GM19043 (cell line): ENCODE measurements at regions not wholly inside any gene's neighbourhood (a gene's known extent, or its start where the extent isn't known, plus 50 kb on each side); places are given as distances from the start of the nearest gene placed in this dataset.

Experiments
- ATAC-seq: cut with Tn5 transposase; IDR thresholded peaks from one replicate; pipeline ENCODE4 v1.9.1; 2021; ENCODE audit warnings: low read depth; ENCODE audit not compliant: unreplicated experiment

- ATAC-seq = peak; percentile 88
Measured at GRCh38 chr9:95822583-95823431, 52.7 kb upstream of the ERCC6L2 start.

GRCh38 chr9:95822015-95822414, 53.5 kb upstream of the ERCC6L2 start:
- ATAC-seq = no peak

DNA sequence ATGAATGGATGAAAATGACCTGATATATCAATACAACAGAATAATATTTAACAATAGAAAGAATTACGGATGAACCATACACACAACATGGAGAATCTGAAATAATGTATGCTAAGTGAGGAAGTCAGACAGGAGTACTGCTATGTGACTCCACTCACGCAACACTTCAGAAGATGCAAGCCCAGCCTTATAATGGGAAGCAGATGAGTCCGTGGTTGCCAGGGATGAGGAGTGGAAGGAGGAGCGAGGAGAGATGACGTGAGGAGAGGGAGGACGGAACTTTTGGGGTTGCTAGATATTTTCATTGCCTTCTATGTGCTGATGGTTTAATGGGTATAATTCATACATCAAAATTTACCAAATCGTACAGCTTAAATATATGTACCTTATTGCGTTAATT, 55.4 kb upstream of the ERCC6L2 start:
- ATAC-seq = no peak

DNA sequence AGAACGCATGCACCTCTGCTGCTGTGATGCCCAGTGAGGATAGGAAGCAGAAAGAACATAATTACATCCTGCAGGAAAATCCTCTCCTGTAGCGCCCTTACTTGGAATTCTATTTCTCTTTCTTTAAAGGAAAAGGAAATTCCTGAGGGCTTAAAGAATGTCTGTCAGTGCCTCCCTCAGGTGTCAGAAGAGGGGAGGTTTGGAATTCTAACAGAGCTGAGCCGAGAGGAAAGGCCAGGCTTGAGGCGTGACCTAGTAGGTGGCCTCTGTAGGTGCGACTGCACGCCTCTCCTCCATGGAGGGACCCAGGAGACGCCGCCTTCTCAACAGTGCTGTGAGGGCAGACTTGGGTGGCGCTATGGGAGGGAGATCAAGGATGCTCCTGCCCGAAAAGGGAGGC, 55.9 kb upstream of the ERCC6L2 start:
- no peak for ATAC-seq

DNA sequence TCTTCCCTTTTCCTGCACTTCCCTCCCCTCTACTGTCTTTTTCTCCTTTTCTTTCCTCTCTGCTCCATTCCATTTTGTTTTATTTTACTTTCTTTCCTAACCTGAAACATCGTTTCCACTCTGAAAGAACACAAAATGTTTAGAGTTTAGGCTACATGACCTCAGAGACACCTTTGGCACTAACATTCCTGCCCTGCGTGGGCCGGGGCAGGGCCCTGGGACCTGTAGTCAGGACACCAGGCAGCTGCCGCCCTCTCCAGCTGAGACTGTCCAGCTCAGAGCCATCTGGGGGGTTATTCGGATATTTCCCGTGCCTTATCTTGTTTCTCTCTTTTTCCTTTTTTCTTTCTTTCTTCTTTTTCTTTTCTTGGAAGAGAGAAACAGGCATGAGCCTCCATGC, 58.3 kb upstream of the ERCC6L2 start:
- ATAC-seq = no peak

- no peak for ATAC-seq
Measured at GRCh38 chr9:95816716-95817115, 58.8 kb upstream of the ERCC6L2 start.

GRCh38 chr9:95815961-95816360, 59.5 kb upstream of the ERCC6L2 start:
- no peak for ATAC-seq

DNA sequence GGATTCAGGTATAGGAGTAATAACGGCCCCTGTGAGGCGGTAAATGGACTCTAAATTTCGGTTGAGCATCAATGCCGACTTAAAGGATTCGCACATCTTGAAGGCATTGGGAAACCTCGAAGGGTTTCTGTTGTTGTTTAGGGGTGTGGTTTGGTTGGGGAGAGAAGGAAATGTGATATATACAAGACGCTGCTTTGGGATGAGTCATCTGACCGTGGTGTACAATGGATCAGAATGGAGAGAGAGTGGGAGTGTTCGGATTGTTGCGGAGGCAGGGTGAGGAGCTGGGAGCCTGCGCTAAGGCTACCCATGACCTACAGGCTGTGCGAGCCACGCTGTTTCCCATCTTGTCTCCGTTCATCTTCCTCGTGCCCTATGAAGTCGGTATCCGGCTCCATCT, 60.4 kb upstream of the ERCC6L2 start:
- ATAC-seq = no peak

DNA sequence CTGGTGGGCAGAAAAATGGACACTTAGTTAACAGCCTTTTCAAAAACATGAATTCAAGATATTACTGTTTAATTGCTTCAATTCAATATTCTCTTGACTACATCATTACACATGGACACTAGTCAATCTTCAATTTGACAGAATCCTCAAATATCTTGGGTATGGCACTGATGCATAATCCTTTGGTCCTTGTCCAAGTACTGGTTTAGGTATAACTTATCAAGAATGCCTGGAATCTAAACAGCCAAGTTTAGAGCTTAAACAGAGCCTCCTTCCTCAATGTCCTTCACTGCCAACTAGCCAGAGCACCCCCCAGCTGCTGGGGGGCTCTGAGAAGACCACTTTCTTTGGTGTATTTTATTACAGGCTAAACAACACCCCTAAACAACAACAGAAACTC, 61.6 kb upstream of the ERCC6L2 start:
- ATAC-seq = no peak

DNA sequence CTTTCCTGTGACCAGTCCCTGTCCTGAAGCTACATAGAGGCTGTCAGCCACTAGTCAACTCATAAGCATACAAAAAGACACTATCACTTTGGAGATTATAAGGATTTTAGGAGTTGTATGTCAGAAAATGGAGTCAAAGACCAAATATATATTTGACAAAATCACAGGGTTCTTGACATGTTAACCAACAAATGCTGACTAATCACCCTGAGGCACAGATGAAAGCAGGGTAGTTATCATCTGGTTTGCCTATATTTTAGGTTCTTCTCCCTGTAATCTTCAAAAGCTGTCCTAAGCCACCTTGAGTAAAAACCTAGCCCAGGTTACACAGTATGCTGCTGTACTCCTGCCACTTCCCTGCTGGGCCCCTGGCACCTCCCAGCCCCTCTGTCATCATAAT, 64.7 kb upstream of the ERCC6L2 start:
- ATAC-seq = no peak

GRCh38 chr9:95810133-95810532, 65.4 kb upstream of the ERCC6L2 start:
- ATAC-seq = no peak

DNA sequence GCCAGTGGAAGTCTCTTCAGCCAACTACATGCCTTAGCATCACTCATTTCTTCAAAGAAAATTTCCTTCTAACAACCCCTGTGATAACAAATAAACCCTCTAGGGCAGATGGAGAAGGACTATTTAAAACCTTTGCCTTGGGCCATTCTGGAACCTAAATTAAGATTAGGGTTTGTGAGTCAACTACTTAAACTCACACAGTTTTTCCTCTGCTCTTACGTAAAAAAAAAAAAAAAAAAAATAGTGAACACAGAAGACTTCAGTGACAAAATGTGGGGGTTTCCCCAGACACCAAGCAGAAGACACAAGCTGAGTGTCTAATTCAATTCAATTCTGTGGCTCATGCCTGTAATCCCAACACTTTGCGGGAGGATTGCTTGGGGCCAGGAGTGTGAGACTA, 65.8 kb upstream of the ERCC6L2 start:
- ATAC-seq = no peak

- ATAC-seq = no peak
Measured at GRCh38 chr9:95808011-95808410, 67.5 kb upstream of the ERCC6L2 start.

DNA sequence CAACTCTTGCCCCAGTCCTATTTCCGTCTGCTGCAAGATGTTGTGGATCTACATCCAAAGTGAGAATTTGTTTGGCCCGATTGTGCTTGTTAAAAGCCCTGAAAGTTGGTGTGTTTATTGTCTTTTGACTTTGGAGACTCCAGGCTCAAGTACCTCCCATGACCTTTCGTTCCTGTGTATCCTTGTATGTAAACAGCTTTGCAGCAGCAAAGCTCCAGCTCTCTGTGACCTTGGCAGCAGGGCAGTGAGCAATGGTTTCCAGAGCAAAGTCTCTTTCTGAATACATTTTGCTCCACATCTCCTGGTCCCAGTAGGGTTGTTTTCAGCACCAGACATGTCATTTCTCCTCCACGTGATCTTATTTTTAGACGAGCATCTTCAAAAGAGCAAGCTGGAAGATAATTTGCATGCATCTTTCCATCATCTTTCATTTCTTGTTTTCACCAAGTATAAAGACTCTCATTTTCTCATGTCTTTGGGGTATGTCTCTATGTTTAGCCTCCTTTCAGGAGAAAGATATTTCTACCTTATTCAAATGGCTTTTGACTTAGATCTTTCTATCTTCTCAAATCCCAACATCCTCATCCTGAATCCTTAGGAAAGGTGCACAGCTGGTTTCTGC, 68.1 kb upstream of the ERCC6L2 start:
- ATAC-seq = no peak

DNA sequence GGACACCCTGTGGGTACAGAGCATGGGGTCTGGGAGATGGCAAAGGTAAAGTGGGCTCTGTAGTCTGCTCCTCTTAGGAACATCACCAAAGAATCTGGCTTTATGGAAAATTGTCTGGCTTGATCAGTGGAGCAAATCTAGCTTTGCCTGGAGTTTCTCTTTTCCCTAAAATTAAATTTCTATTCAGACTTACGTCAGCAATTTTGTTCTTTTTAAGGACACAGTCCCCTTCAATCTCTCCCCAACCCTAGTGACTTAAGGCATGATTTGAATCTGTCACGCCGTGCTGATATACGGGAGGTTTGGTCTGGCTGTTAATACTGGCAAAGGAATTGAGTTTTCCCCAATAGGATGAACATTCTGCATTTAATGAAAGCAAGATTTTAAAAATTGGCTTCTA, 72.3 kb upstream of the ERCC6L2 start:
- ATAC-seq = no peak

DNA sequence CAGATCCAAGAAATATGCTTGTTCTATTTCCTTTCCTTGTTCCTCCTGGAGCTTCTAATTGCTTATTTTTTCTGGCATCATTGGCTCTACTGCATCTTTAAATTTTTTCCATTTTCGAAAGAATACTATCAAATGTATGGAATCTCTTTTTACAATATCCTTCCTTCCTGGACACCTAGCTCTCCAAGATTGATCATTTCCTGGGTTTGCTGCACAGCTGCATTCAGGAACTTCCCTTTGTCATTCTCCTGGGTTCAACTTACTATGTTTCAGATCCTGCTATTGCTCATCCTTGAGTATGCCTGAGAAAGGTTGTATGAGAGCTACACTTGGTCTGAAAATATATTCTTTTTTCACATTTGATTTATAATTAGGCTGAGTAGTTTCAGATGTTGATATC, 73.7 kb upstream of the ERCC6L2 start:
- no peak for ATAC-seq

- ATAC-seq = no peak
Measured at GRCh38 chr9:95796029-95796428, 79.5 kb upstream of the ERCC6L2 start.

GRCh38 chr9:95793924-95794828, 81.3 kb upstream of the ERCC6L2 start:
- no peak for ATAC-seq

DNA sequence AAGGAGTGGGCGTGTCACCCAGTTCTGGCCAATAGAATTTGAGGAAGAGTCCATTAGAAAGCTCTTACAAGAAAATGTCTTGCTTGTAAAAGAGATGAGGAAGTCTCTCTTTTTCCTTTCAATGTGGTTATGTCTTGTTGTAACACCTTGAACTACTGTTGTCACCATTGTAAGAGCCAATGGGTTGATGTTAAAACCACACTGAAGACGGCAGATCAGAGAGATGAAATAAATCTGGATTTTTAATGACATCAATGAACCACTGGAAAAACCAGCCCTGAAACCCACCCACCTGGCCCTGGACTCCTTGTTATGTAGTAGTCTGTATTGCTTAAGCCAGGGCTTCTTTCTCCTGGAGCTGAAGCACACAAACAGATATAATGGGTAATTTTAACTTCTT, 83.8 kb upstream of the ERCC6L2 start:
- ATAC-seq = no peak

- no peak for ATAC-seq
Measured at GRCh38 chr9:95791286-95791685, 84.2 kb upstream of the ERCC6L2 start.

DNA sequence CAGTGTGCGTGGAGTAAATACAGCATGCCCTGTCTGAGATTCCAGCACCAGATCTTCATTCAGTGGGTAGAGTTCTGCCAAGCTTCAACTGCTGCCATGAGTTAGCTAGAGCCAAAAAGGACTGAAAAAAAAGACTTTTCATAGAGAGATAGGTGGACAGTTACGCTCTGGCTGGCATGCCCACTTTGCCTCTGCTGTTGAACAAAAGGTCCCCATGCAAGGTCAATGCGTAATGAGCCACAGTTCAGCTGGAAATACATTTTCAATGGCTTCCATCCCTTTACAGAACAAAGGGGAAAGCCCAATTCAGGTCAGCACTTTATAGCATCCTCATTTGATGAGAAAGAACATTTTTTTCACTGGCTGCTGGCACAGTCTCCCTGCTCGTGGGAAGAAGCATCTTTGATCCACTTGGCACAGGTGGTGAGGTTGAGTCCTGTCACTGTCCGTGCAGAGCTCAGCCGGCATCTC, 86.9 kb upstream of the ERCC6L2 start:
- no peak for ATAC-seq
